IMR-90 (cell line): ENCODE measurements at regions not wholly inside any gene's neighbourhood (a gene's known extent, or its start where the extent isn't known, plus 50 kb on each side); places are given as distances from the start of the nearest gene placed in this dataset.

Source experiments
- ATAC-seq: fragments of 200-7000 bp; cut with Tn5 transposase; 2 replicates; pipeline ENCODE4 v1.9.1; 2020; ENCODE audit warnings: low read depth, mild to moderate bottlenecking, moderate library complexity
- BruUV-seq: library from RNA; stranded (reverse); fragments of 400-500 nt; replicated peaks from 2 replicates; lab custom pipeline; 2021; lab: Mats Ljungman, UMichigan
- CTCF ChIA-PET: fragments of 300-600 bp; formaldehyde crosslinking; extraction: SDS; loops from one replicate; lab custom pipeline; 2021; ENCODE audit warnings: antibody characterized with exemption; lab: Yijun Ruan, JAX
- POLR2A ChIA-PET: fragments of 300-600 bp; sonication (Branson Sonifier 250); formaldehyde crosslinking; loops from one replicate; lab custom pipeline; 2022; ENCODE audit warnings: antibody characterized with exemption; ENCODE audit not compliant: unreplicated experiment; lab: Charles Lee
- DNase-seq: peaks from one replicate; pipeline ENCODE4 v3.0.0; 2013
- H2AFZ ChIP-seq: replicated peaks from 2 replicates; pipeline ENCODE3; 2013; ENCODE audit warnings: low read length, mild to moderate bottlenecking; ENCODE audit not compliant: poor library complexity
- H2AK5ac ChIP-seq: 2 replicates; pipeline ENCODE4 v1.6.1; 2013; ENCODE audit warnings: low read depth, low read length, inconsistent platforms
- H2AK9ac ChIP-seq: replicated peaks from 2 replicates; pipeline ENCODE3; 2013; ENCODE audit warnings: mild to moderate bottlenecking, low read depth, low read length, moderate library complexity; ENCODE audit not compliant: poor library complexity
- H2BK120ac ChIP-seq: 2 replicates; pipeline ENCODE4 v1.6.1; 2013; ENCODE audit warnings: low read depth, low read length, inconsistent platforms
- H2BK15ac ChIP-seq: 3 replicates; pipeline ENCODE4 v1.6.1; 2013; ENCODE audit warnings: low read depth, low read length, inconsistent platforms
- H2BK20ac ChIP-seq: 2 replicates; pipeline ENCODE4 v1.6.1; 2013; ENCODE audit warnings: low read depth, mild to moderate bottlenecking, inconsistent platforms, low read length, moderate library complexity
- H2BK5ac ChIP-seq: 2 replicates; pipeline ENCODE4 v1.6.1; 2013; ENCODE audit warnings: mild to moderate bottlenecking, low read depth, low read length, inconsistent platforms; ENCODE audit not compliant: poor library complexity, severe bottlenecking
- H3K14ac ChIP-seq: replicated peaks from 2 replicates; pipeline ENCODE4 v1.6.1; 2013; ENCODE audit warnings: low read depth, low read length, inconsistent platforms
- H3K18ac ChIP-seq: 2 replicates; pipeline ENCODE4 v1.6.1; 2013; ENCODE audit warnings: low read depth, low read length, control low read depth
- H3K23ac ChIP-seq: 2 replicates; pipeline ENCODE4 v1.6.1; 2013; ENCODE audit warnings: low read depth, low read length, inconsistent platforms
- H3K27ac ChIP-seq: 2 replicates; pipeline ENCODE4 v1.5.1; 2013; ENCODE audit warnings: mild to moderate bottlenecking, control low read depth, low read length; ENCODE audit not compliant: insufficient read depth
- H3K27me3 ChIP-seq: 2 replicates; pipeline ENCODE4 v1.6.1; 2013; ENCODE audit warnings: low read length; ENCODE audit not compliant: control insufficient read depth, insufficient read depth
- H3K36me3 ChIP-seq: 2 replicates; pipeline ENCODE4 v1.6.1; 2013; ENCODE audit warnings: low read length, mixed read lengths; ENCODE audit not compliant: control insufficient read depth, insufficient read depth
- H3K4ac ChIP-seq: 2 replicates; pipeline ENCODE4 v1.6.1; 2013; ENCODE audit warnings: low read depth, low read length, inconsistent platforms
- H3K4me1 ChIP-seq: 2 replicates; pipeline ENCODE4 v1.6.1; 2013; ENCODE audit warnings: low read length, mixed read lengths; ENCODE audit not compliant: control insufficient read depth, insufficient read depth
- H3K4me2 ChIP-seq: 2 replicates; pipeline ENCODE4 v1.6.1; 2013; ENCODE audit warnings: low read depth, mild to moderate bottlenecking, control low read depth, low read length, moderate library complexity
- H3K4me3 ChIP-seq: 2 replicates; pipeline ENCODE4 v1.5.1; 2013; ENCODE audit warnings: low read depth, mild to moderate bottlenecking, control low read depth, low read length, moderate library complexity; ENCODE audit not compliant: insufficient read depth
- H3K56ac ChIP-seq: 2 replicates; pipeline ENCODE4 v1.6.1; 2013; ENCODE audit warnings: low read length, inconsistent platforms; ENCODE audit not compliant: insufficient read depth; ENCODE audit errors: extremely low read depth
- H3K79me1 ChIP-seq, 2 experiments: 2 replicates each; pipeline ENCODE4 v1.6.1; 2013; ENCODE audit warnings: low read length in 2 of 2, inconsistent platforms in 1 of 2, low read depth in 1 of 2
- H3K9ac ChIP-seq: 2 replicates; pipeline ENCODE4 v1.6.1; 2013; ENCODE audit warnings: low read depth, low read length, control low read depth
- H3K9me1 ChIP-seq: 2 replicates; pipeline ENCODE4 v1.6.1; 2013; ENCODE audit warnings: low read length, inconsistent platforms; ENCODE audit not compliant: insufficient read depth
- H3K9me3 ChIP-seq: 2 replicates; pipeline ENCODE4 v1.6.1; 2013; ENCODE audit warnings: low read length; ENCODE audit not compliant: control insufficient read depth, insufficient read depth
- H4K20me1 ChIP-seq: 2 replicates; pipeline ENCODE4 v1.6.1; 2013; ENCODE audit warnings: low read length, inconsistent platforms; ENCODE audit not compliant: insufficient read depth
- H4K5ac ChIP-seq: 2 replicates; pipeline ENCODE4 v1.6.1; 2013; ENCODE audit warnings: mild to moderate bottlenecking, low read depth, low read length, control low read depth
- H4K8ac ChIP-seq, 2 experiments: 2 replicates each; pipeline ENCODE4 v1.6.1; 2013; ENCODE audit warnings: low read depth in 2 of 2, low read length in 2 of 2, control low read depth in 1 of 2, inconsistent platforms in 1 of 2
- H4K91ac ChIP-seq: 2 replicates; pipeline ENCODE4 v1.6.1; 2013; ENCODE audit warnings: low read depth, low read length, inconsistent platforms; ENCODE audit not compliant: insufficient read depth
- CEBPB ChIP-seq: IDR thresholded peaks from 2 replicates; pipeline ENCODE4 v1.6.1; 2012; ENCODE audit warnings: low read depth, low read length, improper control_type of control experiment
- CHD1 ChIP-seq: IDR thresholded peaks from 2 replicates; pipeline ENCODE4 v1.6.1; 2012; ENCODE audit warnings: low read depth, low read length, improper control_type of control experiment
- FOS ChIP-seq: fragments of 150-350 bp; IDR thresholded peaks from 2 replicates; pipeline ENCODE4 v1.6.1; 2016; ENCODE audit warnings: low read depth, low read length
- MXI1 ChIP-seq: IDR thresholded peaks from 2 replicates; pipeline ENCODE4 v1.6.1; 2012; ENCODE audit warnings: low read depth, mild to moderate bottlenecking, low read length, moderate library complexity, borderline replicate concordance
- RAD21 ChIP-seq: IDR thresholded peaks from 2 replicates; pipeline ENCODE4 v1.6.1; 2012; ENCODE audit warnings: low read length, improper control_type of control experiment
- RFX5 ChIP-seq: IDR thresholded peaks from 2 replicates; pipeline ENCODE4 v1.8.0; 2012; ENCODE audit warnings: low read depth, mild to moderate bottlenecking, low read length, moderate library complexity
- WGBS, 2 experiments: methylation state at CpG; one replicate each; pipeline versions ENCODE4 v1.1.5 to v1.1.7; 2013; ENCODE audit warnings: missing lambda C conversion rate in 2 of 2; ENCODE audit not compliant: insufficient read length in 1 of 2; ENCODE audit errors: extremely low coverage in 2 of 2; 5-methylcytosine and 5-hydroxymethylcytosine counted together
- dilution Hi-C: fragments of 300-500 bp; cut with HindIII; formaldehyde crosslinking; loops from one replicate; pipeline ENCODE4 v1.14.3; 2018; ENCODE audit warnings: low sequenced_read_pairs; ENCODE audit not compliant: unreplicated experiment
- in situ Hi-C: fragments of 300-500 bp; cut with MboI; formaldehyde crosslinking; loops from 3 replicates; pipeline ENCODE4 v1.14.3; 2019; ENCODE audit warnings: low sequenced_read_pairs, inconsistent platforms, mixed read lengths
- intact Hi-C: fragments of 100-400 bp; cut with micrococcal nuclease; formaldehyde crosslinking; loops from 2 replicates; pipeline ENCODE4 v1.10.0; 2022

- Histone ChIP-seq H3K27me3 (no peaks in the 10 kb centered on the region), H3K56ac (no peak overlapping the region), H4K8ac (no peak overlapping the region), H2BK120ac (no peak overlapping the region), H3K18ac (no peak overlapping the region), H2BK5ac (no peak overlapping the region), H3K36me3 (no peaks in the 10 kb centered on the region), H3K4me1 (no peaks in the 10 kb centered on the region), H2AK9ac (no peak overlapping the region), H2BK15ac (no peak overlapping the region), H4K20me1 (no peaks in the 10 kb centered on the region), H3K14ac (no peak overlapping the region), H4K5ac (no peak overlapping the region), H3K79me1 (no peaks in the 10 kb centered on the region), H3K23ac (no peak overlapping the region), H3K9me1 (no peaks in the 10 kb centered on the region), H2BK20ac (no peak overlapping the region), H2AFZ (no peak overlapping the region), H3K4me3 (no peak overlapping the region), H3K4me2 (no peak overlapping the region), H3K4ac (no peak overlapping the region), H3K27ac (no peak overlapping the region), H4K91ac (no peak overlapping the region), H3K9ac (no peak overlapping the region), H2AK5ac (no peak overlapping the region), H3K9me3 (peaks cover 19% of the 10 kb centered on the region)
- CTCF ChIA-PET, result no interaction called here
- in situ Hi-C loops, result no loop called here
- no TSS peak for BruUV-seq
- ATAC-seq, result no peak
- no CpG with 5 or more reads among the region's 2 CpGs for WGBS, 2 experiments
- POLR2A ChIA-PET, result no interaction called here
- no peak for DNase-seq
- no peak for TF ChIP-seq RFX5
- TF ChIP-seq MXI1, result no peak
- no peak for TF ChIP-seq CHD1
- TF ChIP-seq FOS, result no peak
- no peak for TF ChIP-seq CEBPB
- TF ChIP-seq RAD21, result no peak
- intact Hi-C loops, result no loop called here
- dilution Hi-C loops, result no loop called here
These were observed 59.6 kb upstream of the SRRM4 start for GRCh38 chr12:118921761-118922160.
